GM10248 (cell line): ENCODE measurements at regions not wholly inside any gene's neighbourhood (a gene's known extent, or its start where the extent isn't known, plus 50 kb on each side); places are given as distances from the start of the nearest gene placed in this dataset.

Experiments
- CTCF ChIA-PET: fragments of 300-600 bp; sonication (Branson Sonifier 250); formaldehyde crosslinking; extraction: SDS; loops from one replicate; lab custom pipeline; 2021; ENCODE audit warnings: antibody characterized with exemption; lab: Yijun Ruan, JAX
- POLR2A ChIA-PET: fragments of 350-650 bp; sonication (Branson Sonifier 250); formaldehyde crosslinking; extraction: SDS; loops from one replicate; lab custom pipeline; 2020; ENCODE audit warnings: antibody characterized with exemption; lab: Yijun Ruan, JAX
- DNase-seq: peaks from one replicate; pipeline ENCODE4 v3.0.0; 2012; ENCODE audit errors: extremely low spot score
- CTCF ChIP-seq: IDR thresholded peaks from 2 replicates; pipeline ENCODE4 v1.5.1; 2012; ENCODE audit warnings: mild to moderate bottlenecking, low read depth; ENCODE audit errors: extremely low read depth, missing control alignments, control extremely low read depth

DNA sequence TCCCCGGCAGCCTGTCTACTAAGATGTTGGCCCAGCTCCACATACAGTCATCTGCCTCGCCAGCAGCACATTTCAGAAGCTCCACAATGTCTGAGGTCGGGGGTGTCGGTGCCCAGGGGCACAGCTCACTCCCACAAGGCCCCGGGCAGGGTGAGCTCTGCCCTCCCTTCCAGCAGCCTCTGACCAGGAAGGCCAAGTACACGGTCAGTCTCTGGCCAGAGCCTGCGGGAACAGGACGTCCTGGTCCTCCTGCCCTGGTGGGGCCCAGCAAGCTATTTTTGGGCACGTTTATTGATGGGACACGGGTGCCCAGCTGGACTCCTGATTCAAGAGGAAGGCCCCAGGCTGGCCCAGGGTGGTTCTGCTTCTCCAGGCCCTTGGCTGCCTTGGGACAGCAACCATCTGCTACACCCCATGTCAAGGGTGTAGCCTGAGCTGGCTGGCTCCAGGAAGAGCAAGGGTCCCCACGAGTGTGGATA lies 114.9 kb upstream of the PTPN1 start:
- no peak for TF ChIP-seq CTCF
- no peak for DNase-seq
- POLR2A ChIA-PET = no interaction called here
- CTCF ChIA-PET = interaction anchor here (1.1 to 1.2 kb wide), 2 partner anchors 27 to 70 kb away, joined by 3 read pairs; no protein-coding TSS in a partner anchor

- ChIA-PET CTCF (interaction anchor here (1.2 kb wide), 1 partner anchor 28 kb away, joined by 3 read pairs; no protein-coding TSS in a partner anchor), POLR2A (no interaction called here)
- TF ChIP-seq CTCF = no peak
- no peak for DNase-seq
These were observed 114.2 kb upstream of the PTPN1 start for GRCh38 chr20:50395914-50396488.

DNA sequence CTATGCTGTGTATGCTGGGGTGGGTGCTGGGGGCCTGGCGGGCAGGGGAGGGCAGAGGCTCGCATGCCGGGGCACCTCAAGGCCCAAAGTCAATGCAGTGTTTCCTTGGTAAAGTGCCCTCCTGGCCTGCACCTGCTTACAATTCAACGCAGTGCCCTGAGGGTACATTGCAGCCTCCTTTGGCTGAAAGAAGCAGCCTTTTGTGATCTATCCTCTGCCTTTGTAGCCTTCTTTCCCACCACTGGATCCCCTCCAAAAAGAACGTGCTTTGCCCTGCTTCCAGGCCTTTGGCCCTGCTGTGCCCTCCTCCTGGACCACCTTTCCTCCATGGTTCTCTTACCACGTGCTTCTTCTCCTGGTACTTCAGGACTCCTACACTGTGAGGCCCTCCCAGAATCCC lies 113.6 kb upstream of the PTPN1 start:
- POLR2A ChIA-PET = no interaction called here

GRCh38 chr20:50397058-50397457 lies 113.1 kb upstream of the PTPN1 start:
- CTCF ChIA-PET = no interaction called here
- DNase-seq = no peak
- POLR2A ChIA-PET = no interaction called here
- no peak for TF ChIP-seq CTCF

More for the DNA sequence above, 113.6 kb upstream of the PTPN1 start:
- TF ChIP-seq CTCF = no peak
- CTCF ChIA-PET = interaction anchor here (1.2 kb wide), 1 partner anchor 28 kb away, joined by 3 read pairs; no protein-coding TSS in a partner anchor
- no peak for DNase-seq

DNA sequence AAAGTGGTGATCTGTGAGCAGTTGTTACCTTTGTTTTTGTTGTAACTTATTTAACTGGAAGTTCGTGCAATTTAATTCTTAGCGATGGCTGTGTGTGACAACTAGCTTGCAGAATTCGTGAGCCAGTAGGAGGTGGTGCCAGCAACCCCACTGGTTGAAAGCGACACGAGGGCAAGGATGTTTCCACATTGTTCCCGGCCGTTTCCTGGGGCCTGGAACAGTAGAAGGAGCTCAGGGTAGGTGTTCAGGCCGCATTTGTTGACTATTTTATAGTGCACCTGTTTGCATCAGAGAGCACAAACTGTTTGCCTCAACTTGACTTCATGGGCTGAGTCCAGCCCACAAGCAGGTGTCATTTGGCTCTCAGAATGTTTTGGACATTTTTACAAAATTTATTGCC lies 112.1 kb upstream of the PTPN1 start:
- DNase-seq = no peak
- ChIA-PET POLR2A (no interaction called here), CTCF (no interaction called here)
- TF ChIP-seq CTCF = no peak

DNA sequence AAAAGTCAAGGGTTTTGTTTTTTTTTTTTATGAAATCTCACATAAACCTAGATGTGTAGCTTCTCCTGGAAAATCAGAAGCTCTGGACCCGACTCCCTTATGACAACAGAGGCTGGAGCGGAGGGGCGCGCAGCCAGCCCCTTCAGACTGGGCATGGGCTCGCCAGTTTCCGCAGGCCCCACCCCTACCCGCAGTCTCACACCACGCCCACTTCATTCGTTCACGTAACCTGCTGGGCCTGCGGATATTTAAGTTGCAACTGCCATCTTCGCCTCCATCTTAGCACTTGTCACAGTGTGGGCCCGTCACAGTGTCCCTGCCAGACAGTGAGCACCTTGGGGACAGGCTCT lies 111.7 kb upstream of the PTPN1 start:
- ChIA-PET POLR2A (no interaction called here), CTCF (no interaction called here)
- no peak for DNase-seq
- TF ChIP-seq CTCF = no peak
